HFF-Myc (cell line): ENCODE measurements at regions not wholly inside any gene's neighbourhood (a gene's known extent, or its start where the extent isn't known, plus 50 kb on each side); places are given as distances from the start of the nearest gene placed in this dataset.

ENCODE experiments used
- DNase-seq: peaks from one replicate; pipeline ENCODE4 v3.0.0-alpha.2; 2011; ENCODE audit warnings: low read depth; ENCODE audit errors: extremely low read depth
- H3K4me3 ChIP-seq: replicated peaks from 2 replicates; pipeline ENCODE4 v1.5.1; 2011; ENCODE audit warnings: low read depth, mild to moderate bottlenecking, control low read depth, low read length
- TF ChIP-seq, protein P1 (sequence below): IDR thresholded peaks from 2 replicates; pipeline ENCODE4 v1.5.1; 2012; ENCODE audit warnings: mild to moderate bottlenecking, low read depth, low read length, control low read depth; ENCODE audit errors: missing control alignments

DNA sequence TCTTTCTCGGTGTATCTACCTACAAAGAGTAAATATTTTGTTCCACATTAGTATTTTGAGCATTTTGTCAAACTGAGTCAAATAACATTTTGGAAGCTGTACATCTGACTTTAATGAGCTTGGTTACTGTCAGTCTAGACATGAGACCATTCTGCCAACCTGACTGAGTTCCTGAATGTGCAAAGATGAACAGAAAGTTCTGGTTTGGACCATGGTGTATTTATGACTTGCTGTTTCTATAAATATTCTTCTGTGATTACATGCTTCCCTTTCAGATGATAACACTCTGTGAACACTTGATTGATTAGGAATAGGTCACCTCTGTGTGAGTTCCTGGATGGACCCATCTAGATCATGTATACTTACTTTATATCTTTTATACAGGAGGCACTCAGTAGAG, 827.8 kb downstream of the VRK1 start:
- H3K4me3 ChIP-seq, result no peak overlapping the region
- TF ChIP-seq, protein P1, sequence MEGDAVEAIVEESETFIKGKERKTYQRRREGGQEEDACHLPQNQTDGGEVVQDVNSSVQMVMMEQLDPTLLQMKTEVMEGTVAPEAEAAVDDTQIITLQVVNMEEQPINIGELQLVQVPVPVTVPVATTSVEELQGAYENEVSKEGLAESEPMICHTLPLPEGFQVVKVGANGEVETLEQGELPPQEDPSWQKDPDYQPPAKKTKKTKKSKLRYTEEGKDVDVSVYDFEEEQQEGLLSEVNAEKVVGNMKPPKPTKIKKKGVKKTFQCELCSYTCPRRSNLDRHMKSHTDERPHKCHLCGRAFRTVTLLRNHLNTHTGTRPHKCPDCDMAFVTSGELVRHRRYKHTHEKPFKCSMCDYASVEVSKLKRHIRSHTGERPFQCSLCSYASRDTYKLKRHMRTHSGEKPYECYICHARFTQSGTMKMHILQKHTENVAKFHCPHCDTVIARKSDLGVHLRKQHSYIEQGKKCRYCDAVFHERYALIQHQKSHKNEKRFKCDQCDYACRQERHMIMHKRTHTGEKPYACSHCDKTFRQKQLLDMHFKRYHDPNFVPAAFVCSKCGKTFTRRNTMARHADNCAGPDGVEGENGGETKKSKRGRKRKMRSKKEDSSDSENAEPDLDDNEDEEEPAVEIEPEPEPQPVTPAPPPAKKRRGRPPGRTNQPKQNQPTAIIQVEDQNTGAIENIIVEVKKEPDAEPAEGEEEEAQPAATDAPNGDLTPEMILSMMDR, result no peak
- DNase-seq, result no peak

DNA sequence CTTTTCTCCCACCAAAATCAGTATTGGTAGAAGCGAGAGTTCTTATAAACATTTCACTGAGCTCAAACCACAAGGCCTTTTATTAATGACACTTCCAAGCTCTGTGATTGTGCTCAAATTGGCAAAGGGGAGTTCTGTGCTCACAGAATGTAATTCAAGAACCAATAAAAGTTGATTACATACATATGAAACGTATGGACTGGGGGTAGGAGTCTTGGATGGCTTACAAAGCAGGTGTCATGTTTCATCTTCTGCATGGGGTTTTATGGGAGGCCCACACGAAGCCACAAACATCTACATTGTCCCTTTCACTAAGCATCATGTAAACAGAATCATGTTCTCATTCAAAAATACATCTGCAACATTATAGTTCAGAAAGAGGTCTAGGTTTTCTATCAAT, 828.3 kb downstream of the VRK1 start:
- TF ChIP-seq, protein P1, result no peak
- no peak for DNase-seq
- H3K4me3 ChIP-seq, result no peak overlapping the region

DNA sequence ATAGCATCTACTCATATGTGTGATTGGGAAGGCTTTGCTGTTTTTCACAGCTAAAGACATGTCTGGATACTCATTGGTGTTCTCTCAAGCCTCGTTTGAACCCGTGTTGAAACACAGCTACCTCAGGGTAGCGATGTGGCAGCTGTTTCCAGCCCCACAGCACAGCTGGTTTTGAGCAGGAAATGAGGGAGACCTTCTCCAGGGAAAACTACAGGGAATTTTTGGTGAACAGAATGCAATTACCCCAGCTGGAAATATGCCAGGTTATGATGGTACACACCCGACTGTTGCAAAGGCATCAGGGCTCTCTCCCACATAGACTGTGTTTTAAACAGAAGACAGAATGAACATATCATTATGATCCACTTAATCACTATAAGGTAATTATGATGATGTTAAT, 828.9 kb downstream of the VRK1 start:
- DNase-seq, result no peak
- H3K4me3 ChIP-seq, result no peak overlapping the region
- TF ChIP-seq, protein P1, result no peak

- no peak overlapping the region for H3K4me3 ChIP-seq
Observed at GRCh38 chr14:97630249-97630648, 833.1 kb downstream of the VRK1 start.

DNA sequence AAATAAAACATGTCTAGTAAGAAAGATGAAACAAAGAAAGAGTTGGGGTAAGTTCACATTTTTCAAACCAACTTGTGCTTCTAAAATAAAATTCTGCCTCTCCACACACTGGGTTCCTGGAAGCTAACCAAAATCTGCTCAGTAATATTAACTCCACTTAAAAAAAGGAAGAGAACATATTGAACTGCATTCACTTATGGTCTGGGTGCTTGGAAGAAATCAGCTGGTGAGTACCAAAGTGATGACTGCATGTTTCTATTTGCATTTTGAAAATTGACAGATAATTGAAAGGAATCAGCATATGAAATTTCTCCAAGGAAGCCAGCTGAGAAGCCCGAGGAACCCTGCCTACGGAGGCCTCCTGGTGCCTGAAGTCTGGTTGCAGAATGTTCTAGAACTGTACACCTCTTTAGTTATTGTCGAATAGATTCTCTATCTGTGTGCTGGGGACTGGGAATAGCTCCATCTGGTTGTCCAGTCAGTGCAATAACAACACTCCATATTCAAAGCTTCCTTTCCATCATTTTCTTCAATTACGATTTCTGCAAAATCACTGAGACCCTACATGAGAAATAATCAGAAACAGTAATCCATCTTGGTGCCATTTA, 836.1 kb downstream of the VRK1 start:
- no peak for DNase-seq
- TF ChIP-seq, protein P1, result no peak
- no peak overlapping the region for H3K4me3 ChIP-seq

More at GRCh38 chr14:97630249-97630648, 833.1 kb downstream of the VRK1 start:
- TF ChIP-seq, protein P1, result no peak
- DNase-seq, result no peak

- no peak overlapping the region for H3K4me3 ChIP-seq
- no peak for DNase-seq
- TF ChIP-seq, protein P1, result no peak
Observed at GRCh38 chr14:97634751-97635150, 837.6 kb downstream of the VRK1 start.

DNA sequence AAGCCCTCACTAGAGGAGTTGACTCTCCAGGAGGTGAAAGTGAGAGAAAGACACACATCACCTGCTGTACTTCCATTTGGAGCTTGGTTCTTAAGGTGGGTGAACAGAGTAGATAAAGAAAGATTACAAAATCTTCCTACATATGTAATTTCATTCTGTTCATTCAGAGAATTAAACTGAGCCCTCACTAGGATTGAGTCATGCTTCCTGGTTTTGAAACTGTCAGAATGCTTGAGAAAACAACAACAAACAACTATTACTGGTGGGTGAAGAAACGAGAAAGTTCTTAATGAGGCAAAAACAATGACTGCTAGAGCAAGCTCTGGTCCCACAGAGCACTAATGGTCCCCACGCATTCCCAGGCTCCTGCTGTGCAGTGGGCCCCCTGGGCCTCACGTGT, 841.7 kb downstream of the VRK1 start:
- TF ChIP-seq, protein P1, result no peak
- no peak for DNase-seq
- no peak overlapping the region for H3K4me3 ChIP-seq
